Stimulated activated CD4-positive, alpha-beta T cell treated with anti-CD3 and anti-CD28 coated beads, Interleukin-4, amount 100 ng/mL, for 48 hours (primary cell): ENCODE measurements at regions not wholly inside any gene's neighbourhood (a gene's known extent, or its start where the extent isn't known, plus 50 kb on each side); places are given as distances from the start of the nearest gene placed in this dataset.

Source experiments
- DNase-seq, 2 donors: peaks; one replicate each; pipeline ENCODE4 v3.0.0-alpha.2; 2020; ENCODE audit warnings: low read depth in 2 of 2

DNA sequence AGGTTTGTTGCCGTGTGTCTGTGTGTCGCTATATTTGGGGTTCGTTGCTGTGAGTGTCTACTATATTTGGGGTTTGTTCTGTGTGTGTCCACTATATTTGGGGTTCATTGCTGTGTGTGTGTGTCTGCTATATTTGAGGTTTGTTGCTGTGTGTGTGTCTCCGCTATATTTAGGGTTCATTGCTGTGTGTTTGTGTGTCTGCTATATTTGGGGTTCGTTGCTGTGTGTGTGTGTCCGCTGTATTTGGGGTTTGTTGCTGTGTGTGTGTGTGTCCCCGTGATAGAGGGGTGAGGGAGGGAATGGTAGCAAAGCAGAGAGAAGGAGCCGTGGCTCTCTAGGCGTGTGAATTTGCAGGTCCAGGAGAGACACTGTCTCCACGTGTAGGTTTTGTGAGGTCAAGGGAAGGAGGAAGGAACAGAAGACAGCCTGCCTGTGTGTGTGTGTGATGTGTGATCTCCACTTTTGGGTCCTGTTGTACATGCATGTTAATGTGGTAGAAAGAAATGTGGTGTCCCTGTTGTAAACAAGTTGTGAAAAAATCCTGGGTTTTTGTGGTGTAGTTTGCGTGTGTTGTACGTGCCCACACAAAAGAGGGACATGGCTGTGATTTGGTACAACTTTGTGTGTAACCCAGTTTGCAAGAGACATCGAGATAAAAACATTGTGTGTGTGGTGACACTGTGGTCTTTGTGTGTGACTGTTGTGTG is 56.3 kb upstream of the ECE1 start:
- DNase-seq: no peak

DNA sequence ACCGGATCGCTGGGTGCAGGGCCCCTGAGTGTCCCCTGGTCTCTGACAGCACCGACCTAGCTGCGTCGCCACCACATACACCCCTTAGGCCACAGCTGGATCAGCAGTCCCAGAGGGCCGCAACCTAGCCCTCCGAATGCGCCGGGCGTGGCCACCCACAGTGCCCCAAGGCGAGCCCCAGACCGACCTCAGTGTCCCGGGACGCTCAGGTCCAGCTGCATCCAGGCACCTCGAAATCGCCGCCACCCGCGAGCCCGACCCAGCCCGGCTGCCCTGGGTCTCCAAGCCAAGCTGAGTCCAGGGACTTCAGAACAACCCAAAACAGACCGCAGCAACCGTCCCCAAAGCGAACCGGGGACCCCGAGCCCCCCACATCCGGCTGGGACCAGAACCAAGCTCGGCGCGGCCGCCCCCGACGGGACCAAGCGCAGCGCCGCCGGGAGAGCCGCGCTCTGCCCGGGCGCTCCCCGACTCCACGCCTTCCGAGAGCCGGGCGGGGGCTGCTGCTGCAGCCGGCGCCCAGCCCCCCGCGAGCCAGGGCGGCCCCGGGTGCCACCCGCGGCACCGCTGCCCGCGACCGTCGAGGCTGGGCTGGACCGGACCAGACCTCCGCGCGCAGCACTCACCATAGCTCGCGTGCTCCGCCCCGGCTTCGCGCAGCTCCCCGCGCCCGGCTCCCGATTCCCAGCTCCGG is 54.6 kb upstream of the ECE1 start:
- no peak for DNase-seq

DNA sequence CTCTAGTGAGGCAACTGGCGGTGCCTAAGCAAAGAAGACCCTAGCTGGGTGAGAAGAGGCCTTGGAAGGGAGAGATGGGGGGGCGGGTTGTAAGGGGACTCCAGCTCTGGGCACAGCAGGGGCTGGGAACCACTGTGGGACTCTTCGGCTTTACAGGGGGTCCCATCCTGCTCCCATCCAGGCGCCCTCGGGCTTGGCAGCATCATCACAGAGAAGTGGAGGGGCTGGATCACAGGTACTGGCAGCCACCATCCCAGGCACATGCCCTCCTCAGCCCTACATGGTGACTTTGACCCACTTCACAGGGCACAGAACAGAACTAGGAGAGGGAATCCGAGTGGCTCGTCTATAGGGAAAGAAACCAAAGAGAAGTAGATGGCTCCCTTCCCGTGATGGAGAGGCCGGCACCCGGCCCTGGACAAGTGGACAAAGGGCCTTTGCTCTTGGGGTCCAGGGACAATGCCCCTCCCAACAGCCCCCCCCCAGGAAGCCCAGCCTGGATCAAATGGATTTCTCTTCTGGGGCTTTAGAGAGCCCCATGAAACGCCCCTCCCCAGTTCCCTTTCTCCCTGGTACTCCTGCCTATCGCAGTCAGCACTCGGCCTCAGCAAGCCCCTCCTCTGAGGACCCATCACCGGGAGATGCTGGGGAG is 54.0 kb upstream of the ECE1 start:
- DNase-seq: no peak

DNA sequence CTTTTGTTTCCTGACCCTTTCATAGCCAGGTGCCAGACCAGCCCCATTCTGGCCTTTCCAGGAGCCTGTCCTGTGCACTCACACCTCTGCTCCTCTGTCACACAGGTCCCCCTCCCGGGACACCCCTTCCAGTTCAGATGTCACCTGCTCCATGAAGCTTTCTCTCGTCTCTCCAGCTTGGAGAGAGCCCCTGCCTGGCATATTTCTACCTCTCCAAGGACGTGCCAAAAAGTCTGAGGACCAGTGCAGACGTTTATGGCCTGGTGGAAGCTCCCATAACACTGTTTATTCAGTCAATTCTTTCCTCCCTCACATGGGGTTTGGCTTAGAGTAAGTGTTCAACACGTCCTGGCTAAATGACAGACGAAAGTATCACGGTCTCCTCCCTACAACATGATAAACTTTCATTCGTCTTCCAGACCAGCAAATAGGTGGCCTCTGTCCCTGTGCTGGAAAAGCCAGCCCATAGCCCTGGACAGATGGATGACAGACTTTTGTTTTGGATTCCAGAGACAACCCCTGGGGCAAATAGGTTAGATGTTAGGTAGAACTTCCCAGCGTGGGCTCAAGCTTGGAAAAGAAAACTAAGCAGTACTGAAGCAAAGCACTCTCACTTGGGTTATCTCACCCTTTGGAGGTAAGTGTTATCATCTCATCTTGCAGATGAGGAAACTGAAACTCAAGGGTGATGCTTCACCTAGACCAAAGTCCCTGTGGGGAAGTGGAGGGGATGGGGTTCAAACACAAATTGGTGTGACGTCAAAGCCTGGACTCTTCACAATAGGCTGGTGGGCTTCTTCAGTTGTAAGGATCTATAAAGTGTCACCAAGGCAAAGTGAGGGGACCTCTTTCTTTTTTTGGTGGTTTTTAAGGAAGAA is 52.9 kb upstream of the ECE1 start:
- DNase-seq: no peak

DNA sequence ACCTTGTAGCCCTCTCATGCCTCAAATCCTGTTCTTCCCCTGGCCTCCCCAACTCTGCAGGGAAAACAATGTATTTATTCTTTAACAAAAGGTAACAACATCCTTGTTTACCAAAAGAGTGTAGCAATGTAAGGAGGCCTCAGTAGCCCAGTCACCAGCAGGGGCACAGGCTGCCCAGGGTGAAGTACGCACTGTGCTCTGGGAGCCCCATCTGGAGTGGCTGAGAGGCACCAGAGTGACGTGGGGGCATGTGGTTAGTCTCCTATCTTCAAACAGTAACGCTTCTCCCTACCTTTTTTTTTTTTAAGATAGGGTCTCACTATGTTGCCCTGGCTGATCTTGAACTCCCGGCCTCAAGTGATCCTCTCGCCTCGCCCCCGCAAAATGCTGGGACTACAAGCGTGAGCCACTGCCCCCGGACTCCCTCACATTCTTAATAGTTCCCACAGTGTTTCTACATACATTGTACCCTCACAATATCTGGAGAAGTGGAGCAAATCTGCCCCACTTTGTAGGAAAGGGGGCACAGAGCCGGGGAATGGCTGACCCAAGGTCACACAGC is 51.3 kb upstream of the ECE1 start:
- DNase-seq: no peak

DNA sequence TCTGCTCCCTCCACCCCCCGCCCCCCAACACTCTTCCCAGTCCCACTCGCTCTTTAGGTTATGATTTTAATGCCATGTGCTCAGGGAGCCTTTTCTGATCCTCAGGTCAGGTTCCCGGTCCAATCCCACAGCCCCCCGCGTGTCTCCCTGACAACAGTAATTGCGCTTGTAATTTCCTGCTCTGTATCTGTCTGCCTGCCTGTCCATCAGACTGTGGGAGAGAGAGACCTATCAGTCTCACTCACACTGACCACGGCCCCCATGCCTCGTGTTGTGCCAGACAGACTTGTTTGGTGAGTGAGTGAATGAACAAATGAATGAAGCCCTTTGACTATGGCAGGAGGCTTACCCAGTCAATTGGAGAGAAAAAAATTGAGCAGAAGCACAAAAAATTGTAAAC is 50.8 kb upstream of the ECE1 start:
- DNase-seq: no peak

DNA sequence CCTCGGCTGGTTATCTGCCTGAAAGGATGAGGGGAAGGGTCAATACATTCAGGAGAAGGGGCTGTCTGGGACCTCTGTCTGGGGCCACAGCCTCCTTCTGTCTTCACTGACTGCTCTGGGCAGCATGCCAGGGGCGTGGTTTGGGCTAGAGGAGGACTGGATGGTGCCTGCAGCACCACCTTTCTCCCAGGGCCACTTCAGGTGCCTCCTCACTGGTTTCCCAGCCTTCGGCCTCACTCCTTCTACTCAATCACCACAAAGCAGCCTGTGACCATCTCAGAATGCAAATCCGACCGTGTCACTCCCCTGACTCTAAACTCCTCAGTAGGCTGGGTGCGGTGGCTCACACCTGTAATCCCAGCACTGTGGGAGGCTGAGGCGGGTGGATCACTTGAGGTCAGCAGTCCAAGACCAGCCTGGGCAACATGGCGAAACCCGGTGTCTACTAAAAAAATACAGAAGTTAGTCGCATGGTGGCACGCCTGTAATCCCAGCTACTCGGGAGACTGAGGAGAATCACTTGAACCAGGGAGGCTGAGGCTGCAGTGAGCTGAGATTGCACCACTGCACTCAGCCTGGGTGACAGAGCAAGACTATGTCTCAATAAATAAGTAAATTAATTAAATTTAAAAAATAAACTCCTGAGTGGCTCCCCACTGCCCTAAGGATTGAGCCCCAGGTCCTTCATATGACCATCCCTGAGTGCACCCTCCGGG is 50.1 kb upstream of the ECE1 start:
- DNase-seq: no peak
